ENCODE measurements at regions not wholly inside any gene's neighbourhood (a gene's known extent, or its start where the extent isn't known, plus 50 kb on each side); places are given as distances from the start of the nearest gene placed in this dataset.

- H3K36me3 ChIP-seq (ENCODE audit: low read depth, low read length) = no peaks in the 10 kb centered on the region
- no peak overlapping the region for H3K4me2 ChIP-seq (ENCODE audit: low read length)
- H2AFZ ChIP-seq (ENCODE audit: low read length) = no peak overlapping the region
- CTCF ChIA-PET = no interaction called here
- no peak overlapping the region for H3K4me3 ChIP-seq (ENCODE audit: low read length)
- POLR2A ChIA-PET (ENCODE audit: unreplicated experiment) = no interaction called here
- no peak for TF ChIP-seq EZH2 (IDR thresholded peaks at IDR 0.05; ENCODE audit: low read length, unreplicated experiment)
- TF ChIP-seq EZH2phosphoT487 (IDR thresholded peaks at IDR 0.05; ENCODE audit: borderline replicate concordance, low read length) = no peak
- TF ChIP-seq CTCF (conservative IDR thresholded peaks at IDR 0.05; ENCODE audit: low read depth, low read length) = no peak
- no peaks in the 10 kb centered on the region for H3K4me1 ChIP-seq (ENCODE audit: insufficient read depth, low read length)
- H3K79me2 ChIP-seq (ENCODE audit: low read length) = no peaks in the 10 kb centered on the region
- intact Hi-C loops (cut with micrococcal nuclease) = no loop called here
- H3K27me3 ChIP-seq (ENCODE audit: low read length) = no peaks in the 10 kb centered on the region
- H3K9me2 ChIP-seq (replicated peaks; ENCODE audit: low read length) = no peaks in the 10 kb centered on the region
- no peak overlapping the region for H3K9ac ChIP-seq (ENCODE audit: low read length)
- ATAC-seq (no peak), DNase-seq (no peak)
- H3K27ac ChIP-seq (ENCODE audit: low read length) = no peak overlapping the region
- H3F3A ChIP-seq (ENCODE audit: low read length, unreplicated experiment) = no peaks in the 10 kb centered on the region
- BruUV-seq (replicated peaks) = no TSS peak
- no peaks in the 10 kb centered on the region for H3K9me3 ChIP-seq (ENCODE audit: low read length)
- no peaks in the 10 kb centered on the region for H4K20me1 ChIP-seq (ENCODE audit: low read length)
These were observed 359.3 kb upstream of the EPHA4 start for GRCh38 chr2:221931251-221931991.

GRCh38 chr2:221929259-221929658 lies 357.2 kb upstream of the EPHA4 start:
- ChIA-PET CTCF (no interaction called here), POLR2A (ENCODE audit: unreplicated experiment) (no interaction called here)
- no peak overlapping the region for H2AFZ ChIP-seq (ENCODE audit: low read length)
- intact Hi-C loops (cut with micrococcal nuclease) = no loop called here
- no peaks in the 10 kb centered on the region for H3K4me1 ChIP-seq (ENCODE audit: insufficient read depth, low read length)
- no peaks in the 10 kb centered on the region for H3K9me2 ChIP-seq (replicated peaks; ENCODE audit: low read length)
- DNase-seq = no peak
- no peak overlapping the region for H3K4me2 ChIP-seq (ENCODE audit: low read length)
- no peak for ATAC-seq
- H3K27ac ChIP-seq (ENCODE audit: low read length) = no peak overlapping the region
- BruUV-seq (replicated peaks) = no TSS peak
- TF ChIP-seq EZH2 (IDR thresholded peaks at IDR 0.05; ENCODE audit: low read length, unreplicated experiment) = no peak
- no peak for TF ChIP-seq EZH2phosphoT487 (IDR thresholded peaks at IDR 0.05; ENCODE audit: borderline replicate concordance, low read length)
- no peak for TF ChIP-seq CTCF (conservative IDR thresholded peaks at IDR 0.05; ENCODE audit: low read depth, low read length)
- no peaks in the 10 kb centered on the region for H3K36me3 ChIP-seq (ENCODE audit: low read depth, low read length)
- no peaks in the 10 kb centered on the region for H3F3A ChIP-seq (ENCODE audit: low read length, unreplicated experiment)
- H4K20me1 ChIP-seq (ENCODE audit: low read length) = no peaks in the 10 kb centered on the region
- no peak overlapping the region for H3K4me3 ChIP-seq (ENCODE audit: low read length)
- H3K79me2 ChIP-seq (ENCODE audit: low read length) = no peaks in the 10 kb centered on the region
- H3K9ac ChIP-seq (ENCODE audit: low read length) = no peak overlapping the region
- H3K27me3 ChIP-seq (ENCODE audit: low read length) = no peaks in the 10 kb centered on the region
- no peaks in the 10 kb centered on the region for H3K9me3 ChIP-seq (ENCODE audit: low read length)

DNA sequence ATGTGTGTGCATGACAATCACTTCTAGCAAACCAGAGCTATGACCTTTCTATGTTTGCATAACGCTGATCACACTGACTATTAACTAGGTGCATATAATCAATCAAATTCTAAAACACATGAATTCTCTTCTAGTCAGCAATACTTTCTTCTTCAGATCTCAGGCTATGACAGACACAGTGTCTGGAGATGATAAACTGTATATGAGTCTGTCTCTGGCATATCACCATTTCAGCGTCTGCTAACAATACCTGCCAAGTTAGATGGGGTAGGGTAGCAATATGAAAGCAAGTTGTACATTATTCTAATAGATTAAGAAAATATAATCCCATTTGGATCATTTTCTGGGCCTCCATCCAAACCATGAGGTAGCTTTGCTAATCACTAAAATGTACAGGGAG lies 354.2 kb upstream of the EPHA4 start:
- ATAC-seq (no peak), DNase-seq (no peak)
- H3K9me2 ChIP-seq (replicated peaks; ENCODE audit: low read length) = no peaks in the 10 kb centered on the region
- no peak overlapping the region for H3K9ac ChIP-seq (ENCODE audit: low read length)
- CTCF ChIA-PET = no interaction called here
- intact Hi-C loops (cut with micrococcal nuclease) = no loop called here
- no peak overlapping the region for H3K4me3 ChIP-seq (ENCODE audit: low read length)
- no peak overlapping the region for H2AFZ ChIP-seq (ENCODE audit: low read length)
- POLR2A ChIA-PET (ENCODE audit: unreplicated experiment) = no interaction called here
- H3K79me2 ChIP-seq (ENCODE audit: low read length) = no peaks in the 10 kb centered on the region
- H3K9me3 ChIP-seq (ENCODE audit: low read length) = no peaks in the 10 kb centered on the region
- peaks cover 7% of the 10 kb centered on the region for H3K27me3 ChIP-seq (ENCODE audit: low read length)
- no peaks in the 10 kb centered on the region for H3F3A ChIP-seq (ENCODE audit: low read length, unreplicated experiment)
- H4K20me1 ChIP-seq (ENCODE audit: low read length) = no peaks in the 10 kb centered on the region
- BruUV-seq (replicated peaks) = no TSS peak
- no peaks in the 10 kb centered on the region for H3K36me3 ChIP-seq (ENCODE audit: low read depth, low read length)
- TF ChIP-seq EZH2phosphoT487 (IDR thresholded peaks at IDR 0.05; ENCODE audit: borderline replicate concordance, low read length) (no peak), EZH2 (IDR thresholded peaks at IDR 0.05; ENCODE audit: low read length, unreplicated experiment) (no peak), CTCF (conservative IDR thresholded peaks at IDR 0.05; ENCODE audit: low read depth, low read length) (no peak)
- H3K4me2 ChIP-seq (ENCODE audit: low read length) = no peak overlapping the region
- H3K27ac ChIP-seq (ENCODE audit: low read length) = no peak overlapping the region
- no peaks in the 10 kb centered on the region for H3K4me1 ChIP-seq (ENCODE audit: insufficient read depth, low read length)
